ENCODE measurements at regions not wholly inside any gene's neighbourhood (a gene's known extent, or its start where the extent isn't known, plus 50 kb on each side); places are given as distances from the start of the nearest gene placed in this dataset.
"Not testable (repeated sequence)": the region's sequence is repeated elsewhere in the genome, so short reads cannot be mapped to it uniquely, and the experiment has no call there.

- TF ChIP-seq CTCF, POLR2A (IDR thresholded peaks at IDR 0.05): not testable (repeated sequence)
Observed at GRCh38 chr6:134403312-134403711, 85.4 kb upstream of the SGK1 start.

Data from suprapubic skin (tissue), 3 donors.